ENCODE measurements at regions not wholly inside any gene's neighbourhood (a gene's known extent, or its start where the extent isn't known, plus 50 kb on each side); places are given as distances from the start of the nearest gene placed in this dataset.
"Not testable (repeated sequence)": the region's sequence is repeated elsewhere in the genome, so short reads cannot be mapped to it uniquely, and the experiment has no call there.

DNA sequence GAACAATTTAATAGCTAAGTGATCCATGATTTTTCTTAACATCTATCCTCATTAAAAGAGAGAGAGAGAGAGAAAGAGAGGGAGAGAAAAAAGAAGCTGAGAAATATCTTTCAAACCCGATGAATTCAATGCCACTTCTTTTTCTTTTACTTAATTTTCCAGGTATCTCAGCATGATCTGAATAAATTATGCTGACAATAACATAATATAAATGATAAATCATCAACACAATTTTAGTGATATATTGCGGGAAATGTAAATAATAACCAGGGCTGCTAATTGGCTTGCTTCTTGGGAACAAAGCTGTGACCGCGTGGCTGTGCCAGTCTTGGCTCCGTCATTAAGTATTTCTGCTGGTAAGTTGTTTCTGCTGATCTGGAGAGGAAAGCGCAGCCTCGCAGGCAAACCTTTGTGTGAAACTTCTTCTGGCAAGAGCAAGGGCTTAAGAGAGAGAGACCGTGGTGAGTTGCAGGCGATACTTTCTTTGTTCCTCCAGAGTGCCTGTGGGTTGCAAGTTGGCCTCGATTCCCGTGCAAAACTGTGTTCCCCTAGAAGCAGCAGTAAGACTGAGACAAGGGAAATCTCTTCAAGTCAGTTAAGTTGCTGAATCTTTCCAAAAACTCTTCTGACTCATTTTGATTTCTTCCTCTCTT, 489.1 kb upstream of the TSHZ3 start:
- Histone ChIP-seq H3K4me1 (ENCODE audit: insufficient read depth, low read length) (no peaks in the 10 kb centered on the region), H3K9ac (ENCODE audit: low read depth, low read length) (no peak overlapping the region), H3K9me3 (ENCODE audit: control insufficient read depth, insufficient read depth, low read length) (no peaks in the 10 kb centered on the region; the same call in 1 of the 2 replicates), H3K36me3 (ENCODE audit: insufficient read depth, low read length) (no peaks in the 10 kb centered on the region)

DNA sequence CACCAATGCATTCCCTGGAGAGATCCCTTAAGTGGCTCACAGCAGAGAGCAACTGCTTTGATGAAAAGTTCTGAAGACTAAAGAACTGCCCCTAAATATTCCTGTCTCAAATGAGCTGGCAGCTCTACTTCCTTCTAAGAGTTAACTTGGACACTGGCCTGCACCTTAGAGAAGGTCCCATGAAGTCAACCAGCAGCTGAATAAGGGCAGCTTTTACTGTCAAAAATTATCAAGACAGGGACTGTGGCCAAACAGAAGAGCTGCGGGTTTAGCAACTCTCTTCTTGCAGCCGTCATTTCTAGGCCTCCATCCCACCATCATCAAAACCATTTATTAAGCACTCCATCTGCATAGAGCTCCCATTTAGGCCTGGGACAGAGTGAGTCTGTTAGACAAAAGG, 491.1 kb upstream of the TSHZ3 start:
- H3K9ac ChIP-seq (ENCODE audit: low read depth, low read length), result no peak overlapping the region
- H3K9me3 ChIP-seq (ENCODE audit: control insufficient read depth, insufficient read depth, low read length), result no peaks in the 10 kb centered on the region; the same call in 1 of the 2 replicates
- no peaks in the 10 kb centered on the region for H3K36me3 ChIP-seq (ENCODE audit: insufficient read depth, low read length)
- H3K4me1 ChIP-seq (ENCODE audit: insufficient read depth, low read length), result no peaks in the 10 kb centered on the region

DNA sequence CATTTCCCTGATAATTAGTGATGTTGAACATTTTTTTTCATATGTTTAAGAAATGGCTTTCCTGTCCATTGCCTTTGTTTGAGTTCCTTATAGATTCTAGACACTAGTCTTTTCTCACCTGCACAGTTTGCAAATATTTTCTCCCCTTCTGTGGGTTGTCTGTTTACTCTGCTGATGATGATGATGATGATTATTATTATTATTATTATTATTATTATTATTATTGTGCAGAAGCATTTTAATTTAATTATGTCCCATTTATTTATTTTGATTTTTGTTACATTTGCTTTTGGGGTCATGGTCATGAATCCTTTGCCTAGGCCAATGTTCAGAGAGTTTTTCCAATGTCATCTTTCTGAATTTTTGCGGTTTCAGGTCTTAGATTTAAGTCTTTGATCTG, 492.5 kb upstream of the TSHZ3 start:
- no peaks in the 10 kb centered on the region for H3K36me3 ChIP-seq (ENCODE audit: insufficient read depth, low read length)
- H3K9me3 ChIP-seq (ENCODE audit: control insufficient read depth, insufficient read depth, low read length), result no peaks in the 10 kb centered on the region; the same call in 1 of the 2 replicates
- H3K4me1 ChIP-seq (ENCODE audit: insufficient read depth, low read length), result no peaks in the 10 kb centered on the region
- no peak overlapping the region for H3K9ac ChIP-seq (ENCODE audit: low read depth, low read length)

DNA sequence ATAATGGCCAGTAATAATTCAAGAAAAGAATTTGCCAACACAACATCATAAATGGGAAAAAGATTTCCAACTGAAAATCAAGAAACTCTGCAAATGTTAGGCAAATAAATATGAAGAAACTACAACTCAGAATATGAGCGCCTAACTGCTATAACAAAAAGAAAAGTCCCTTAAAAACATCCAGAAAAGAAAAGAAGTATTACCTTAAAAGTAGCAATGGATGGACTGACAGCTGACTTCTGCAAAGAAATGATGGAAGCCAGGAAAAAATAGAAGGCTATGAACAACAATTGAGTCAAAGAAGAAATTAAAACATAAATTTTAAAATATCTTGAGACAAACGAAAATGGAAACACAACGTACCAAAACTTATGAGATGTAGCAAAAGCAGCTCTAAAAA, 482.3 kb upstream of the ZNF507 start:
- Histone ChIP-seq H3K4me1 (ENCODE audit: insufficient read depth, low read length) (no peaks in the 10 kb centered on the region), H3K36me3 (ENCODE audit: insufficient read depth, low read length) (no peaks in the 10 kb centered on the region), H3K9me3 (ENCODE audit: control insufficient read depth, insufficient read depth, low read length) (no peaks in the 10 kb centered on the region; the same call in 1 of the 2 replicates), H3K9ac (ENCODE audit: low read depth, low read length) (no peak overlapping the region)

DNA sequence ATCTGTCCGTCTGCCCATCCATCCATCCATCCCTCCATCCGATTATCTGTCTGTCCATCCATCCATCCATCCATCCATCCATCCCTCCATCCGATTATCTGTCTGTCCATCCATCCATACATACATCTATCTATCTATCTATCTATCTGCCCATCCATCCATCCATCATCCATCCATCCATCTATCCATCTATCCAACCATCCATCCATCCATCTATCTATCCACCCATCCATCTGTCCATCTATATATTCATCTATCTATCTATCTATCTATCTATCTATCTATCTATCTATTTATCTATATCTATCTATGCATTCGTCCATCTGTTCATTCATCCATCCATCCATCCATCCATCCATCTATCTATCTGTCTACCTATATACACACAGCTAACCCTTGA, 471.1 kb upstream of the ZNF507 start:
- no peaks in the 10 kb centered on the region for H3K4me1 ChIP-seq (ENCODE audit: insufficient read depth, low read length)
- no peaks in the 10 kb centered on the region for H3K36me3 ChIP-seq (ENCODE audit: insufficient read depth, low read length)
- H3K9ac ChIP-seq (ENCODE audit: low read depth, low read length), result no peak overlapping the region
- peaks cover 3% of the 10 kb centered on the region; the same call in 1 of the 2 replicates for H3K9me3 ChIP-seq (ENCODE audit: control insufficient read depth, insufficient read depth, low read length)

DNA sequence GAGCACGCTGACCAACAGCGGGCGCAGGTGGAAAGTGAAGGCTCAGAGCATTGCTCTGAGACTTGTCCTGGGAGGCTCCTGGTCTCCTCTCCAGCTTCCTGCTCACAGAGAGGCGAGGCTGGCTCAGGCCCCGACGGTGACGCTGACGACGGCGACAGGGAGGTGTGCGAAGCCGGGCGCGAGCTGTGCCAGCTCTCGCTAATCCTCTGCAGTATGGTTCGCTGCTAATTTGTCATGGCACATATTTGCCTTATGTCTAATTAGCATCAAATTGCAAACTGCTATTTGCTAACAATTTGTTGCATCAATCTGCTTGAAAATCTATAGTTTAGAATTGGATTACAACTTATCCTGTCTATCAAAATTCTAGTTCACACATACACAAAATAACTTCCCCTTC, 469.8 kb upstream of the ZNF507 start:
- Histone ChIP-seq H3K9ac (ENCODE audit: low read depth, low read length) (no peak overlapping the region), H3K4me1 (ENCODE audit: insufficient read depth, low read length) (no peaks in the 10 kb centered on the region), H3K9me3 (ENCODE audit: control insufficient read depth, insufficient read depth, low read length) (no peaks in the 10 kb centered on the region), H3K36me3 (ENCODE audit: insufficient read depth, low read length) (no peaks in the 10 kb centered on the region)

DNA sequence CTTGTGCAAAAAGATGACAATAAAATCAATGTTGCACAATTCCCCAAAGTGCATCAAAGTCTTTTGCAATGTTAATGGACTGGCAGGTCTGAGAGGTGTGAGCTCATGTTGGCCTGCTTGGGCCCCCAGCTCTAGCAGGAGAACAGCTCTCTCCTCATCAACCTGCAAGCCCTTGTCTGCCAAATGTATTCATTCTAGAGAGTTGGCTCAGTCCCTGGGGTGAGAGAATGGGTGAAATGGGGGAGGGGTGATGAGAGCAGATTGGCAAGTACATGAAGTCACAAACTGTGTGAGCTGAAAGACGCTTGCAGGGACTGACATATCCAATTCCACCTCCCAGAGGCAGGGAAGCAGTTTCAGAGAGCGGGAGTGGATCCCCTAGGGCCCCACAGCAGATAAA, 465.1 kb upstream of the ZNF507 start:
- Histone ChIP-seq H3K9ac (ENCODE audit: low read depth, low read length) (no peak overlapping the region), H3K4me1 (ENCODE audit: insufficient read depth, low read length) (no peaks in the 10 kb centered on the region), H3K9me3 (ENCODE audit: control insufficient read depth, insufficient read depth, low read length) (no peaks in the 10 kb centered on the region), H3K36me3 (ENCODE audit: insufficient read depth, low read length) (no peaks in the 10 kb centered on the region)

DNA sequence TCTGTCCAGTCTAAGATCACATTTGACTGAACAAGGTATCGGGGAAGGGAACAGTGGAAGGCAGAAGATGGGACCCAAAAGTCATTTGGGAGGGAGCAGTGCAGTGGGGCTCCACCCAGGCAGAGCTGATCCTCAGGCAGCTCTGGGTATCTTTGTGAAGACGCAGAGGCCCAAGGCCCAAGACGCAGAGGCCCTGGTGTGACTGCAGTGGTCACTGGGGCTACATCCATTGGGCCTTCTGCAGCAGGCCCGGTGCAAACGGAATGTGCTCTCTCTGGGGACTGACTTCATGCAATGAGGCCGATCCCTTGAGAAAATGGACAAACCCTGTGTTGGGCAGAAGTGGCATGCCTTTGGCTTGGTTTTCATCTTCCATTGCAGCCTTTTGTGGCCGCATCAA, 463.4 kb upstream of the ZNF507 start:
- H3K9me3 ChIP-seq (ENCODE audit: control insufficient read depth, insufficient read depth, low read length), result no peaks in the 10 kb centered on the region
- H3K9ac ChIP-seq (ENCODE audit: low read depth, low read length), result no peak overlapping the region
- no peaks in the 10 kb centered on the region for H3K36me3 ChIP-seq (ENCODE audit: insufficient read depth, low read length)
- no peaks in the 10 kb centered on the region for H3K4me1 ChIP-seq (ENCODE audit: insufficient read depth, low read length)

DNA sequence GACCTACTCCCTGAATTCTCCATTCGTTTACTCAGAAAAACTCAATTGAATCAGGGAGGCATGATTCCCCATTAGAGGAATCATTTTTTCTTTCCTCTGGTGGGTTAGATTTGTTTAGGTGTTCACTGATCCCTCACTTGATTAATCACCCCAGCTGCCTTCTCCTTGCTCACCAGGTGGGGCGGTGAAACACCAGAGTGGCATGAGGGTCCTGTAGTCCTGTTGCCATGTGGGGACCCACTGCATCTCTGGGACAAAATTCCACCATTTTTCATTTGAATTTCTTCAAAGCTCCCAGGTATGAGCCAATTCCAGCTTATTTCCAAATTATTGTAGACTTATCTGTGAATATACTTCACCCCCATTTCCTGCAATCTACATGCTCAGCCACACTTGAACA, 462.7 kb upstream of the ZNF507 start:
- Histone ChIP-seq H3K9me3 (ENCODE audit: control insufficient read depth, insufficient read depth, low read length) (no peaks in the 10 kb centered on the region), H3K36me3 (ENCODE audit: insufficient read depth, low read length) (no peaks in the 10 kb centered on the region), H3K9ac (ENCODE audit: low read depth, low read length) (no peak overlapping the region), H3K4me1 (ENCODE audit: insufficient read depth, low read length) (no peaks in the 10 kb centered on the region)

DNA sequence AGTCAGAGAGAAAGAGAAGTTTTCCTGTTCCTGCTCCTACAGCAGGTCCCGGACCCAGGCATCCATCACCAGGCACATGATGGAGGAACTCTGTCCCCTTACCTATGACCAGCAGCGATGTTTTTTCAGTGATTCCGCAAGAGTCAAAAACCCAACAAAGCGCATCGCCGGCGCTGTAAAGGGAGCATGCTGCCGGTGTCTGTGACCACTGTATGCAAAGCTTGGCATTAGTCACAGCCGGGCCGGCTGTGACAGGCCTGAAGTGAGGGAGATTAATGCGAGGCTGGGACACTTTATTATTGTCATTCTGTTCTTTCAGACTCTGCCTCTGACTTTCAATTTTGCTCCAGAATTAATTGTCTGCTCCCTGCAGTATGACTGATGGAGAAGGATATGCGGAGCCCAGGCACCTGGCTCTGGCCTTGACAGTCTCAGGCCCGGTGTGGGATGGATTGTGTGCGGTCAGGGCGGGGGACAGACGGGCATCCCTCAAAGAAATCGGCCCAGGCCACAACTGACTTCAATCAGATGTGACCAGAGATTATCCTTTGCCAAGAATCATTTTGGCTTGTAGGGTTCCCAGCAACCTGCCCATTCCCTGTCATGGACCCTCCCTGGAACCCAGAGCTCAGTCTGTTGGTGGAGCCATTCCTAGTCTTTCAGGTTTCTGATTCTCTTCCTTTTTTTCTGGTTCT, 462.0 kb upstream of the ZNF507 start:
- H3K4me1 ChIP-seq (ENCODE audit: insufficient read depth, low read length), result no peaks in the 10 kb centered on the region
- no peaks in the 10 kb centered on the region for H3K36me3 ChIP-seq (ENCODE audit: insufficient read depth, low read length)

DNA sequence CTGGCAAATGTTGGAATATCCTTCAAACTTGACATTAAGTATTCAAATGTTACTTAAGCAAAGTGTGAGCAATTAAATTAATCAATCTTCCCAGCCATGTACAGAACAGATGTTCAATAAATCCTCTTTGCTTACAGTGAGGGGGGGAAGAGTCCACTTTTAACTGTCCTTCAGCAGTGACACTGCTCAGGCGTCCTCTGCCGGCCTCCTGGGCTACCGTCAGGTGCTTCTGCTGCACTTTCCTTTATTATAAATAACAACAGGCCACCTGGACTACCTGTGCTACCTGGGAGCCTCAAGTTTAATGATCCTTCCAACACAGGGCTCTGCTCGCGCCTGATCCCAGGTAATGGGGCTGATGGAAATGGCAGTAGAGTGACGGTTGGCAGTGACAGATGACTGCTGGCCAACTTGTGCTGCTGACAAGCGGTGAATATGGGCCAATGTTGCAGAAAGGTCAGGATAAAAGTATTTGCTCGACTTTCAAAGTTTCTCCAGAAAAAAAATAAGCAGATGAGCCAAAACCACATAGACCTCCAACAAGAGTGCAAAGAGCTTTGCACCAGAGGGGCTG, 460.0 kb upstream of the ZNF507 start:
- Histone ChIP-seq H3K36me3 (ENCODE audit: insufficient read depth, low read length) (no peaks in the 10 kb centered on the region), H3K9ac (ENCODE audit: low read depth, low read length) (no peak overlapping the region), H3K4me1 (ENCODE audit: insufficient read depth, low read length) (no peaks in the 10 kb centered on the region), H3K9me3 (ENCODE audit: control insufficient read depth, insufficient read depth, low read length) (no peaks in the 10 kb centered on the region)

More for the DNA sequence above, 462.0 kb upstream of the ZNF507 start:
- H3K9me3 ChIP-seq (ENCODE audit: control insufficient read depth, insufficient read depth, low read length), result no peaks in the 10 kb centered on the region
- no peak overlapping the region for H3K9ac ChIP-seq (ENCODE audit: low read depth, low read length)

DNA sequence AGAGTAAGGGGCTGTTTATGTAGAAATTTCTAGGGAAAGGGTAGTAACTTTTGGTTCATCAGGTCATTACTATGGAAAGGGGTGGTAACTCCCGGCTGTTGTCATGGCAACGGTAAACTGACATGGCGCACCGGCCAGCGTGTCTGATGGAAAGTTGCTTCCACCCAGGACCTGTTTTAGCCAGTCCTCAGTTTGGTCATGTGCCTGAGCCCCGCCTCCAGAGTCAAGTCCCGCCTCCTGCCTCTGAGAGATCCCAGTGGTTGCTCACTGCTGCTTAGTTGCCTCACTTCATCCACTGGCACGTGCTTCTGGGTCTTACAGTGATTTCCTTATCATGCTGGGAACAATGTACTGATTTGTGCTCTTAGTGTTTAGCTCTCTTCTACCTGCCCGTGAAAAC, 455.2 kb upstream of the ZNF507 start:
- Histone ChIP-seq H3K36me3 (ENCODE audit: insufficient read depth, low read length) (no peaks in the 10 kb centered on the region), H3K9ac (ENCODE audit: low read depth, low read length) (no peak overlapping the region), H3K4me1 (ENCODE audit: insufficient read depth, low read length) (peaks cover 7% of the 10 kb centered on the region), H3K9me3 (ENCODE audit: control insufficient read depth, insufficient read depth, low read length) (no peaks in the 10 kb centered on the region)

DNA sequence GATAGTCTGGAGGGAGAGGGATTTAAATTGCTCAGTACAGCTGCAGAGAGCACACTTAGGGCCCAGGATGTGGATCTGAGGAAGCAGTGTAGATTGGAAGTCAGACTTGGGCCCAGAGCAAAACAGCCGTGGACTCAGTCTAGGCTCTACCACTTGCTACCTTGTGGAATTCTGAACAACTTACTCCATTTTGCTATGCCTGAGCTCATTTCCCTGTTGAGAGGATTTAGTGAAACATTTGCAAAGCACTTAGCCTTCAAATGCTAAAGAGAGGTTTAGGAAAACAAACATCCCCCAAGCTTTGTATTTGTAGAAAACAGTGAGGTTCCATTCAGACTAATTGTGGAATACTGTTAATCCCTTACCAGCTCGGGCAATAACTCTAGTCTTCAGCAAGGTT, 453.4 kb upstream of the ZNF507 start:
- H3K36me3 ChIP-seq (ENCODE audit: insufficient read depth, low read length), result no peaks in the 10 kb centered on the region
- no peaks in the 10 kb centered on the region for H3K9me3 ChIP-seq (ENCODE audit: control insufficient read depth, insufficient read depth, low read length)
- H3K4me1 ChIP-seq (ENCODE audit: insufficient read depth, low read length), result peaks cover 7% of the 10 kb centered on the region
- H3K9ac ChIP-seq (ENCODE audit: low read depth, low read length), result no peak overlapping the region; the same call in 1 of the 2 replicates

DNA sequence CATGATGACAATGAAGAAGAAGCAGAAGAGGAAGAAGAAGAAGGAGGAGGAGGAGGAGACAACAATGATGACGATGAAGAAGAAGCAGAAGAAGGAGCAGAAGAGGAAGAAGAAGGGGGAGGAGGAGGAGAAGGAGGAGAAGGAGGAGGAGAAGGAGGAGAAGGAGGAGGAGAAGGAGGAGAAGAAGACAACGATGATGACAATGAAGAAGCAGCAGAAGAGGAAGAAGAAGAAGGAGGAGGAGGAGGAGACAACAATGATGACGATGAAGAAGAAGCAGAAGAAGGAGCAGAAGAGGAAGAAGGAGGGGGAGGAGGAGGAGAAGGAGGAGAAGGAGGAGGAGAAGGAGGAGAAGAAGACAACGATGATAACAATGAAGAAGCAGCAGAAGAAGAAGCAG, 451.9 kb upstream of the ZNF507 start:
- not testable (repeated sequence) for H3K36me3 ChIP-seq (ENCODE audit: insufficient read depth, low read length); H3K9me3 ChIP-seq (ENCODE audit: control insufficient read depth, insufficient read depth, low read length); H3K9ac ChIP-seq (ENCODE audit: low read depth, low read length); H3K4me1 ChIP-seq (ENCODE audit: insufficient read depth, low read length)

DNA sequence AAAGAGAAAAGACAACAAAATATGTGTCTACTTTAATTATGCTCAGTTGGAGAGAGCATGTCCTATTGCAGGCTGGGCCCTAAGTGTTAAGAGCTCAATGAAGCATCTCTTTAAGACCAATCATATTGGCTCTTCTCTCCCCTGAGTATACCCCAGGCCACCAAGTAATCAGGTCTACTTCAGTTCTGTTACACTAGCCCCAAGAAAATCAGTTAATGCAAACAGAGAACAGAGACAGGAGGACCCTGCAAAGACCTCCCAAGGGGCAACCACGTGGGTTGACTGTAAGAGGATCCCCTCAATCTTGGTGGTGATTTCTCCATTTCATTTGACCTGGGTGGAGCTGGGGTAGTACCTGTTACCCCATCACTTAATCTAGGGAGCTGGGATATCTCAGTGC, 451.0 kb upstream of the ZNF507 start:
- H3K36me3 ChIP-seq (ENCODE audit: insufficient read depth, low read length), result no peaks in the 10 kb centered on the region
- H3K9ac ChIP-seq (ENCODE audit: low read depth, low read length), result no peak overlapping the region
- H3K4me1 ChIP-seq (ENCODE audit: insufficient read depth, low read length), result peaks cover 7% of the 10 kb centered on the region
- H3K9me3 ChIP-seq (ENCODE audit: control insufficient read depth, insufficient read depth, low read length), result no peaks in the 10 kb centered on the region

All from ES-I3 (cell line).